ENCODE measurements at regions not wholly inside any gene's neighbourhood (a gene's known extent, or its start where the extent isn't known, plus 50 kb on each side); places are given as distances from the start of the nearest gene placed in this dataset.

GRCh38 chr19:32196690-32197420 lies 148.6 kb upstream of the ZNF507 start:
- no peak for TF ChIP-seq CTCF (IDR thresholded peaks at IDR 0.05)
- no peak for TF ChIP-seq POLR2A (IDR thresholded peaks at IDR 0.05)
